ENCODE measurements at regions not wholly inside any gene's neighbourhood (a gene's known extent, or its start where the extent isn't known, plus 50 kb on each side); places are given as distances from the start of the nearest gene placed in this dataset.

- dilution Hi-C loops (cut with MboI; ENCODE audit: extremely low pct_ligation_motif_present, low sequenced_read_pairs) = no loop called here
- no peaks in the 10 kb centered on the region for H3K9me3 ChIP-seq (ENCODE audit: control insufficient read depth, low read depth, low read length)
- H2AFZ ChIP-seq (ENCODE audit: control insufficient read depth, low read length) = no peak overlapping the region
- H3K27me3 ChIP-seq (ENCODE audit: control insufficient read depth, extremely low read depth, insufficient read depth, low read length) = no peaks in the 10 kb centered on the region
- H3K4me2 ChIP-seq (ENCODE audit: control insufficient read depth, extremely low read depth, insufficient read depth, low read depth, low read length) = no peak overlapping the region
- H3K79me2 ChIP-seq (ENCODE audit: control insufficient read depth, insufficient read depth, low read length) = no peaks in the 10 kb centered on the region
- no peak overlapping the region for H3K4me3 ChIP-seq (ENCODE audit: control insufficient read depth in 2 of 3, extremely low read depth in 1 of 3, insufficient read depth in 2 of 3, low read depth in 1 of 3, low read length in 3 of 3)
- H4K20me1 ChIP-seq (ENCODE audit: control insufficient read depth, extremely low read depth, insufficient read depth, low read length) = no peaks in the 10 kb centered on the region
- no peak overlapping the region for H3K27ac ChIP-seq (ENCODE audit: control insufficient read depth, insufficient read depth, low read length)
- no peak overlapping the region for H3K9ac ChIP-seq (ENCODE audit: control insufficient read depth, extremely low read depth, insufficient read depth, low read length)
- DNase-seq (ENCODE audit: low read depth, low spot score) (no peak), FAIRE-seq (no peak)
- TF ChIP-seq EZH2 (IDR thresholded peaks at IDR 0.05; ENCODE audit: low read length) (no peak), CTCF (optimal IDR thresholded peaks at IDR 0.05 in 1 of 3, IDR thresholded peaks at IDR 0.05 in 1 of 3, conservative IDR thresholded peaks at IDR 0.05 in 1 of 3; ENCODE audit: extremely low read depth in 1 of 3, insufficient read depth in 2 of 3, low read length in 3 of 3) (no peak)
- no peaks in the 10 kb centered on the region for H3K36me3 ChIP-seq (ENCODE audit: control insufficient read depth in 2 of 2, extremely low read depth in 1 of 2, insufficient read depth in 2 of 2, low read length in 2 of 2)
- H3K9me1 ChIP-seq (ENCODE audit: control insufficient read depth, extremely low read depth, insufficient read depth, low read length) = no peaks in the 10 kb centered on the region
- no peaks in the 10 kb centered on the region for H3K4me1 ChIP-seq (ENCODE audit: control insufficient read depth, extremely low read depth, insufficient read depth, low read length)
These were observed 131.0 kb upstream of the CCNG1 start for GRCh38 chr5:163306421-163306820.

GRCh38 chr5:163309914-163310313 is 127.5 kb upstream of the CCNG1 start:
- Histone ChIP-seq H2AFZ (ENCODE audit: control insufficient read depth, low read length) (no peak overlapping the region), H3K27me3 (ENCODE audit: control insufficient read depth, extremely low read depth, insufficient read depth, low read length) (no peaks in the 10 kb centered on the region), H3K9me1 (ENCODE audit: control insufficient read depth, extremely low read depth, insufficient read depth, low read length) (no peaks in the 10 kb centered on the region), H3K4me2 (ENCODE audit: control insufficient read depth, extremely low read depth, insufficient read depth, low read depth, low read length) (no peak overlapping the region), H3K4me1 (ENCODE audit: control insufficient read depth, extremely low read depth, insufficient read depth, low read length) (no peaks in the 10 kb centered on the region), H3K36me3 (ENCODE audit: control insufficient read depth in 2 of 2, extremely low read depth in 1 of 2, insufficient read depth in 2 of 2, low read length in 2 of 2) (no peaks in the 10 kb centered on the region), H3K9ac (ENCODE audit: control insufficient read depth, extremely low read depth, insufficient read depth, low read length) (no peak overlapping the region), H3K4me3 (ENCODE audit: control insufficient read depth in 2 of 3, extremely low read depth in 1 of 3, insufficient read depth in 2 of 3, low read depth in 1 of 3, low read length in 3 of 3) (no peak overlapping the region), H3K9me3 (ENCODE audit: control insufficient read depth, low read depth, low read length) (no peaks in the 10 kb centered on the region), H3K27ac (ENCODE audit: control insufficient read depth, insufficient read depth, low read length) (no peak overlapping the region), H3K79me2 (ENCODE audit: control insufficient read depth, insufficient read depth, low read length) (no peaks in the 10 kb centered on the region), H4K20me1 (ENCODE audit: control insufficient read depth, extremely low read depth, insufficient read depth, low read length) (no peaks in the 10 kb centered on the region)
- TF ChIP-seq CTCF (optimal IDR thresholded peaks at IDR 0.05 in 1 of 3, IDR thresholded peaks at IDR 0.05 in 1 of 3, conservative IDR thresholded peaks at IDR 0.05 in 1 of 3; ENCODE audit: extremely low read depth in 1 of 3, insufficient read depth in 2 of 3, low read length in 3 of 3) (no peak), EZH2 (IDR thresholded peaks at IDR 0.05; ENCODE audit: low read length) (no peak)
- FAIRE-seq (no peak), DNase-seq (ENCODE audit: low read depth, low spot score) (no peak)
- dilution Hi-C loops (cut with MboI; ENCODE audit: extremely low pct_ligation_motif_present, low sequenced_read_pairs) = no loop called here

Data from keratinocyte (primary cell).